HG02798 (cell line): ENCODE measurements at regions not wholly inside any gene's neighbourhood (a gene's known extent, or its start where the extent isn't known, plus 50 kb on each side); places are given as distances from the start of the nearest gene placed in this dataset.

ENCODE experiments used
- ATAC-seq: cut with Tn5 transposase; IDR thresholded peaks from one replicate; pipeline ENCODE4 v1.9.1; 2021; ENCODE audit warnings: mild to moderate bottlenecking; ENCODE audit not compliant: unreplicated experiment, poor library complexity

DNA sequence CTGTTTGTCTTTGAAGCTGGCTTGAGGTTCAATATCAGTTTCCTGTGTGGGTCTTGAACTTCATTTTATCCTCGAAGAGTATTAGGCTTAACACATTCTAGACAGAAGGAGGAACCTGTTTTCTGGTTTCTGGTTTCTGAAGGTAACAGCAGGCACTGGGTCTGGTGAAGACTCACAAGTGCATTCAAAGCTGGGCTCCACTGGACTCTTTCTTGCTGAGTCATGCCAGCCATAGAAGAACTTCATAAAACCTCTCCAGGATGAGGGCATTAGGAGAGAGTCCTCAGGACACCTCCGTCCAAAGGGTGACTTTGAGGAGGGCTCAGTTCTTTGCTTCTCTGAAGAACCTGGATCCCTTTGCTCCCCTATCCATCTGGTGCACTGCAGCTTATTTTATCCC, 668.6 kb upstream of the SLC10A2 start:
- ATAC-seq = no peak

DNA sequence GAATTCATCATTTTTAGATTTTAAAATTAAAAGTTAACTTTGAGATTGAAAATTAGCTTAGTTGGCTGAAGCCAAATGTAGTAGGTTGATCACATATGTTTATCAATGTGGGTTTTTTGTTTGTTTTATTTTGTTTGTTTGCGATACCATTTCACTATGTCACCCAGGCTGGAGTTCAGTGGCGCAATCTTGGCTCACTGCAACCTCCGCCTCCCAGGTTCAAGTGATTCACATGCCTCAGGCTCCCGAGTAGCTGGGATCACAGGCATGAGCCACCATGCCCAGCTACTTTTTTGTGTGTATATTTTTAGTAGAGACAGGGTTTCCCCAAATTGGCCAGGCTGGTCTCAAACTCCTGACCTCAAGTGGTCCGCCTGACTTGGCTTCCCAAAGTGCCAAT, 665.7 kb upstream of the SLC10A2 start:
- ATAC-seq = no peak

DNA sequence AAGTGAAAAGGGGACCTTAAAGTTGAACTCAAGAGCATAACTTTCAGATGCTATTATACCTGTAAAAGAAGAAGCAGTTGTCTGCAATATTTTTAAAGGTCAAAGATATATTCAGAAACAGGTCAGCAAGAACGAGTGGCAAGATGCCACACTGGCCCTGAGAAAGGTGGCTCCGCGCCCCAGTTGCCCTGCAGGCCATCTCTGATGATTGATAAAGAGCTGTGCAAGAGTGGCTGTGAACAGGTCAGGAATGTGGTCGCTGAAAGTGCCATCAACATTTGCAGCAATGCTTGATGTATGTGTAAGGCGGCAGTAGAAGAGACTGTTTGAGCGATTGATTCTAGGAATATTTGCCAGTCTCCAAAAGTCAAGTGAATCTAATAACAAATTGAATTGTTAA, 664.2 kb upstream of the SLC10A2 start:
- ATAC-seq = no peak

DNA sequence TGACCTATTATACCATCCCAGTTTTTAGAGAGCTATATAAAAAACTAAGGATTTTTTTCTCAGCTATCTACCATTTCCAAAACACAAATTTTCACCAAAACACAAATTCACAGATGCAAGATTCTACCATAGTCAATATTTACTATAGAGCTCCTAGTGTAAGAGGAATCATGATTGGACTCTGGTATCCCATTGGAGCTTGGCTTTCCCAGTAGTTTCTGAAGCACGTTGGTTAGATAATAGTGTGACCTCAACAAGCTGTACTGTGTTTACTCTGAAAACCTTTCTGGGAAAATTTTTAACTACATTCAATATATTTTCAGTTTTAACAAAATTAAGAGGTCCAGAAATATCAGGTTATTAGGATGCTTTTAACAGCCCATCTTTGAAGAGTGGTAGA, 660.6 kb upstream of the SLC10A2 start:
- no peak for ATAC-seq

DNA sequence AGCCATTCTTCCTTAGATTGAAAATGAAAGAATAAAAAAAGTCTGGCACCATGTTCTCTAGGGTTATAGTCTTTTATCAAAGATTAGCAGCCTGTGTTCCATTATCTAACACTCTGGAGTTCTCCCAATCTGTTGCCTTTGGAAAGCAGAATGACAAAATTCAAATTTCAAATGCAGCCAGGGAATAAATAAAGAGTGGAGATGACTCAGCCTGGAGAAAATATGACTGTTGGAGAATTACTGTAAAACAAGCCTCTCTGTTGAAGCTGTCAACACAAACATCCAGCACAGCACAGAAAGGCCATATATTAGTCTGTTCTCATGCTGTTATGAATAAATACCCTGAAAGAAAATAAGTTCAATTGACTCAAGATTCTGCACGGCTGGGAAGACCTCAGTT, 650.5 kb upstream of the SLC10A2 start:
- no peak for ATAC-seq

DNA sequence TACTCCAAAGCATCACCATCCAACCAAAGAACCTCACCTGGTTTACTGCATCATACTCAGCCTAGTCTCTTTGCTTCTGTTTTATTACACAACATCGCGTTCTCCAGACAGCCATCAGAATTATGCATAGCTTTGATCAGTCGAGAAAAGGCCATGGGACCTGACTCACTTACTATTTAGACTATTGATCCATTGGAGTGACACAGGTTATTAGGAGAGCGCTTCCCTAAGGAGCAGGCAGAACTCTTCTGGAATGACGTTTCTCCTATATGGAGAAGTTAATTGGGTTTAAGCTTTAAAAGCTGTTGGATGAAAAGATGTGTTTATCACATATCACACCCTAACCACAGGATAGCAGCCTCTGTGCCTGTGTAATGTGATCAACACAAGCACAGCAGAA, 649.1 kb upstream of the SLC10A2 start:
- no peak for ATAC-seq

DNA sequence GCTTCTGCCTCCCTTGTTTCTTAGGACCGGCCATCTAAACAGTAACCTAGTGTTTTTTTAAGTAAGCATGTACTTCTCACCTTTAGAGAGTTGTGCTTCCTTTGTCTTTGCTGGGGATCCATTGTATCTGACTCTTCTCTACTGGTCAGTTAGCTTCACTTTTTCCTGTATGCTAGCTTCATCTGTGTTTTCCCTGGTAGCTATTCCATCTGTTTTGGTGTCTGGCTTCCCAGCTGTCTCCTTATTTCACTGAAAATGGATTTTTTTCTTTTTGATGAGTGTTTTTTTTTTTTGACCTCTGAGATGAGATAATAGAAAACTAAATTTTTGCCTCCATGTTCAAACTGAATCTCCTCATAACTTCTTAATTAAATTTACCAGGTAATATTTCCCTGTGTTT, 637.0 kb upstream of the SLC10A2 start:
- ATAC-seq = no peak

DNA sequence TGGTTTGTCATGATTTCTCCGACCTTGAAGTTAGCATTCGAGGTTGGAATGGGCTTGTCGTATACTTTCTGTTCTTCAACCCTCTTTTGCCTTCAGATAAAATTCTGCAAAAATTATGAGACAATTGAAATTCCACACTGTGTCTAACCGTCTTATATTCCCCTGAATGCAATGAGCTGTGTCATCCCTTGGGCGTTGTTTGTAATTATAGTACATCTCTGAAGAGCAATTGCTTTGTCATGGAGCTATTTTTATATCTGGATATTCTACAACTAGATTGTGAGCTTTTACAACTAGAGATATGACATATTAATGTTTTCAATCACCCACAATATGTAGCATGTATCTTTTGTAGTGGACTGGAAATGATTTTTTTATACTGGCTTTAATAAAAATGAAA, 631.8 kb upstream of the SLC10A2 start:
- no peak for ATAC-seq

DNA sequence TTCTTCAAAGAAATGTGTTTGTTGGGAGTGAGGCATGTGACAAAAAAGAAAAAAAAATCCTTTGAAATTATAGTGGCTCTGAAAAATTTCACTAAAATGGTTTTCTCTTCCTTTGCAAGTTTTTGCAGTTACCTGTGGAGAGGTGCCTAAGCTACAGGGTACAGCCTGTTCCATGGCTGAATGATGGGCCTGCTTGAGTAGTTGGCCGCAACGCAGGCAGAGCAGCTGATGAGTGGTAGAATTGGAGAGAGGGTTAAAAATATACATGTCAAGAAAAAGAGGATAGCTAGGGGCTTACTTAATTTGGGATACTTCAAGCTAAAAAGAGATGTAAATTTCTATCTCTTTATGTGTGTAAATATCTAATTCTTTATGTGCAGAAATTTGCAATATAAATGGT, 629.1 kb upstream of the SLC10A2 start:
- ATAC-seq = no peak

DNA sequence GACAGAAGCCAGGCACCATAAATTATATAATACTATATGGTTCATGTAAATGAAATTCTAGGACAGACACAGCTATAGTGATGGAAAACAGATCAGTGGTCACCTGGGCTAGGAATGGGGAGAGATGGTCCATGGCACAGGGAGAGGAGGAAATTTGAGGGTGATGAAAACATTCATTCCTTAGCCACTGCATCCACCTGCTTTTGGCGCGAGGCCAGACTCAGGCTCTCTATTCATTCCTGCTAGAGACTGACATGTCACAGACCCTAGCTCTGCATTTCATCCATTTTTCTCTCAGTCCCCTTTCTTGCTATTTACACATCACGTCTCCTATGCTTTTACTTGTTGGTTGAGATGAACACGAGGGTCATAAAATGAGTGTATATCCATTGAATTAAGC, 628.3 kb upstream of the SLC10A2 start:
- ATAC-seq = no peak

DNA sequence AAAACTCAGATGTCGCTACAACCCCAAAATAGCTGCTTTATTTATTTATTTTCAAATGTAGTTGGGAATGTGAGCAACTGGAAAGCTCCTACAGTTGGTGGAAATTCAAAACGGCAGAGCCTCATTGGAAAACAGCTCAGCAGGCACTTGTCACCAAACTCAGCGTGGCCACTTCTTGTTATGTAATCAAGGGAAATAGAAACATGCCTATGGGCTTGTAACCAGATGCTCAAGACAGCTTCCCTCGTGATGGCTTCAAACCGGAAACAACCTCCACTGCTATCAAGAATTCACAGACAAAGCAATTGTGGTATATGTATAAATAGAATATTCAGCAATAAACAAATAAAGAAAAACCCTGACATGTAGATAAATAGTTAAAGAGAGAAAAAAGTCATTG, 627.8 kb upstream of the SLC10A2 start:
- no peak for ATAC-seq

DNA sequence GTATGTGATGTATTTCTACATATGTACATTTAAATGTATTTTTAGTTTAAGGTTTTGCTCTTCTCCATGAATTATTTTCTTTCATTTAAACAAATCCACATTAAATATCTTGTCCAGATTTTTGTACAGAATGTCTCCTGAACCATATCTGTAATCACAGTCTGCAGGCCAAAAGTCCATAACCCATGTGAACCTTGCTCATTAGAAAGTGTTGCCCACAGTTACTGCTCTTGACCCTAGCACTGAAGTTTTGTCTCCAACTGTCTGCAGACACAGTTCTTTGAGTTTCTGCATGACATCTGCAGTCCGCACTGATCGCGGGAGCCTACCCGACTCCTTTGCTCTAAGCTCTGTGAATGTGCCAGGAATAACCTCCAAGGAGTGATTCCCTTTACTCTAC, 626.2 kb upstream of the SLC10A2 start:
- no peak for ATAC-seq

DNA sequence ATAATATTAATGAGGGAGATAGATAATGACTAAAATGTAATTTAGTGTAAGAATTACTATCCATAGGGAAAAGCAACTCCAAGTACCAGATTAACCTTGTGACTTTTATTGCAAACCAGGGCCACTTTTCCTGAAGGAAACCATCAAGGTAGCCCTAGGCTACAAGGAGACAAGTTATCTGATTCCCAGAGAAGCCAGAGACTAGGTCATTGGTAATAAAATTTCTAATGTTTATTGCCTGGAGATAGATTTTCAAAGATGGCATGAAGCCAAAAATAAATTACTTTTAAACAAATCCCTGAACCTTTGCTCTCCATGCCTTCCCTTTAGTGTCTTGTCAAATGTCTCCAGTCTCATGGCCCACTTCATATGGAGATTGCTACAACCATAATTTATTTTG, 610.1 kb upstream of the SLC10A2 start:
- ATAC-seq = no peak

DNA sequence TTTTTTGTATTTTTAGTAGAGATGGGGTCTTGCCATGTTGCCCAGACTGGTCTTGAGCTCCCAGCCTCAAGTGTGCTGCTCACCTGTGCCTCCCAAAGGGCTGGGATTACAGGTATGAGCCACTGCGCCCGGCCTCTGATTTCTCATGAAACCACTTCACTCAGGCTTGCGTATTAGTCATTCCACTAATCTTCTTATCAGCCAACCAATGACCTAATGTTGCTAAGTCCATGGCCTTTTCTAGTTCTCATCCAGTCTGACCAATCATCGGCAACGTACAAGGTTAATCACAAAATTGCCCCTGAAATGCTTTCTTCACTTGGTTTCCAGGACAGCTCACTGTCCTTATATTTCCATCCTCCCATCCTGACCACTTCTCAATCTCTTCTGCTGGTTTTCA, 605.3 kb upstream of the SLC10A2 start:
- ATAC-seq = no peak

DNA sequence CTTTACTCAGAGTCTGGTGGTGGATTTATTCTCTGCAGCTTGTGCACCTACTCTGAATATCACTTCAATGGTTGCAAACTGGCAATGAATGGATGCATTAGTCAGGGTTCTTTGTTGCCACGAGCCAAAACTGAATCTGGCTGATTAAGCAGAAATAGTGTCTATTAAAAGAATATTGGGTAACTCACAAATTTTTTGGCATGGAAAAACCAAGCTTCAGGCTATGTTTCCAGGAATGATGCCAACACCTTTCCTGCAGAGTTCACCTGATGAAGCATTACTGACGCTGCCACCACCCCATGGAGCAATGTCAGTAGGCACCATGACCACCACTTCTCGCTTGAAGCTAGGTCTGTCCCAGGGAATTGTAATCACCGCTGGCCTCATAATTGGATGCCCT, 597.8 kb upstream of the SLC10A2 start:
- no peak for ATAC-seq

DNA sequence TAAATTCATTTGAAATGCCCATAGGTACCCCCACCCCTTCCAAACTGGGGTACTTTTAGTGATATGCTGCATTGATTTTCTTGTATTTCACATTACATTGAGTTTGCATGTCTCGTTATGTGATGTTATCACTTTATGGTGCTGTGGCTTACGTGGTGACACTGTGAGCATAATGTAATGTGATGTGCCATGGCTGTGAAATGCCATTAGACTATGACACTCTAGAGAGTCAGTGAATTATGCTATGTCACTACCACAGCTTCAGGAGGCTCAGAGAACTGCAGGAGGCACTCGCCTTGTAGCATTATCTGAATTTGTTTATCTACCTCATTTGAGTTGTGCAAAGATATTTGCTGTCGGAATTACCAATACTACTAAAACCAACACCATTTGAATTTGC, 590.1 kb upstream of the SLC10A2 start:
- no peak for ATAC-seq

DNA sequence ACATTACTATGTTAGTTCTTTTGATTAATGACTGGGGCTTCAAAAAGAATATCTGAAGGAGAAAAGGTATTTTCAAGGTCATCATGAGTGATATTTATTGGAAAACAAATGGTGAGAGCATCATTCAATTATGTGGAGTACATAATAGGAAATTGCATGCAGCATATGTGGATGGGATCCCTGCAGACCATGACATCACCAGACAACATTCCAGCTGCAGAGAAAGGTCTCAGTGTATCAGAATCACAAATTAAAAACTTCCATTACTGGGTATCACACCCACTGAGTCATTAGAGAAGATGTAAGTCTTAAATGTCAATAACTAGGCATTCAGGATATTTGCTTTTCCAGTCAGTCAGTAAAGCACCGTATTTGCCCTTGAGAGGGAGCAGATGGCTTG, 574.4 kb upstream of the SLC10A2 start:
- no peak for ATAC-seq

DNA sequence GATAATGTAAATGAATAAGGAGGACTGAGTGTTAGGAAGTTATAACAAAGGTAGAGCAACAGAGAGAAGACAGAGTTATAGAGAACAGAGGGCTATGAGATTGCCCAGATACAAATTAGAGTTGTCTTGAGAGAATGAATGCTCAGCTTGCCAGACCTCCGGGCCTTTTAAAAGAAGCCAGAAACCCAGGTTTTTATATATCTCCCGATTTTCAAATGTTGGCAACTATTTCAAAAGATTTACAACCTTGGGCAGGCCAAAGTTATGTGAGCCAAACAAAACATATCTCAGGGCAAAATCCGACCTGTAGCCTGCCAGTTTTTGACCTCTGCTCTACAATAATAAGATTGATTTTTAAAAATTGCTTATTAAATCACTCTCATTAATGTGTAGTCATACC, 573.1 kb upstream of the SLC10A2 start:
- ATAC-seq = no peak

DNA sequence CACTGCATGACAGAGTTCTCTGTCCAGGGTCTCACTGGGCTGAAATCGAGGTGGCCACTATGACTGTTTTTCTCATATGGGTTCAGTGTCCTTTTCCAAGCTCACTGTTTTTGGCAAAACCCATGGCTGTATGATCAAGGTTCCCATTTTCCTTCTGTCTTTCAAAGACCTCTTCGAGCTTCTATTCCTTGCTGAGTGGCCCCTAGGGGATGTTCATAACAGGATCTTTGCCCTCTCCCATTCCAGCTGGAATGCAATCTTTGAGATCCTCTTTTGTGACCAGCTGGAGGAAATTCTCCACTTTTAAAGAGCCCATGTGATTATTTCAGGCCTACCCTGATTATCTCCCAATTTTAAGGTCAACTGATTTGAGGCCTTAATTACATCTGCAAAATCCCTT, 572.5 kb upstream of the SLC10A2 start:
- ATAC-seq = no peak

DNA sequence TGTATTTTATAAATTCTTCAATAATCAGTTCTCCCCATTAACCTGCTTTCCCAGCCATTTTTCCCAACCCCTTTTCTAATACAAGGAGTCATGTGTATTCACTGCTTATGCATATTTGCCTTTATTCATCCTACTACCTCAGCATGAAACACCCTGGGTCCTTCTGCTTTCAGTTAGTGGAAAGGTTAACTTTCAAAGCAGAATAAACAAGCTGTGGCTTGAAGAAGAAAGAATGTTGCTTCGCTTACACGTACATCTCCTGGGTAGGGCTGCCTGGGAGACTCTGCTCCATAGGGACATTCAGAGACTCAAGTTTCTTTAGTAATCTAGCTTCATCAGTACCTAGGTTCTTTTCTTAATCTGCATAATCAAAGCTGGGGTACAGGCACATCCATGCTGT, 567.8 kb upstream of the SLC10A2 start:
- no peak for ATAC-seq

DNA sequence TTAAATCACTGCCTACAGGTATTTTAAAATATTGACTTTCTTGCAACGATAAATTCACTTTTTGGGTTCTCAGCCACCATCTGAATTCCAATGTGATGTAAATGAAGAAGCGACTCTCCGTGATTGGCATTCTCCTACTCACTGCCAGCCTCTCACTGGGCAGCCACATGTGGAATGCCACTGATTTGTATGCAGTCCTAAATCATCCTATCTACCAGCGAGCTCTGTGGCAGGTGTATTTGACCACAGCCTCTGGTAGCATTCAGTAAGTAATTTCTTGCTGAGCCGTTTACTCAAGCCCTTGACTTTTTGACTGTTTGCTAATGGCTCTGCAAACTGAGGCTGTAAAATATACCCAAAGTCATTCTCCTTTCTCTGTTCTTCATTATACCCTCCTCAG, 559.0 kb upstream of the SLC10A2 start:
- no peak for ATAC-seq

DNA sequence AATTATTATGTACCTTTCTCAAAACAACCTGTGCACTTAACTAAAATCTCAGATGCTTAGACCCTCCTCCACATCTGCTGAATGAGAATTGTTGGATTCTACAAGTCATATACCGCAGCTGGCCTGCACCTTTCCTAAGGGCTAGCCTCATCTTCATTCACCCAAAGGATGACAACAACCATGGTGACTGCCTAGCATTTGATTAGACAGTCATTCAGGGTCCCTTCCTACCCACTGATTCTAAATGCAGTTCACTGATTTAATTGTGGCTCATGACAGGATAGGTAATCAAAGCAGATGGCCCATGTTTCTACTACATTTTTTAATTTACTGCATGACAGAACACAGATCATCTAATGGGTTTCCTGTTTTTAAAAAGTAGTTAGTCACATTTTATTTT, 551.9 kb upstream of the SLC10A2 start:
- no peak for ATAC-seq

DNA sequence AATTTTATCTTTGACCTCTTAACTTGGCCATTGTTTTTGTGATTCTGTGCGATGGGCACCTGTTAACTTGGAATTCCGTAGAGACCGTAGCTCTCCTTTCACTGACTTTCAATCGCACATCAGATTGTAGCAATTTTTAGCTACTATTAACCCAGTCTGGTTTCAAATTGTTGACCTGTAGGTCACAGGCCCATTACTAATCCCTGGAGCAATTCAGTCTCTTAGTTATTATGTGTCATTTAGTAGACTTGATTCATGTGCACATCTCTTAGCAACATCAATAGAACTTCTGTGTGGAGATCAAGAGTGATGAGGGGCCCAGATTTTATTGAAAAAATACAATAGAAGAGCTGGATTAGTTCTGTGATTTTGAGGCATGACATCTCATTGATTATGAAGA, 549.6 kb upstream of the SLC10A2 start:
- no peak for ATAC-seq

DNA sequence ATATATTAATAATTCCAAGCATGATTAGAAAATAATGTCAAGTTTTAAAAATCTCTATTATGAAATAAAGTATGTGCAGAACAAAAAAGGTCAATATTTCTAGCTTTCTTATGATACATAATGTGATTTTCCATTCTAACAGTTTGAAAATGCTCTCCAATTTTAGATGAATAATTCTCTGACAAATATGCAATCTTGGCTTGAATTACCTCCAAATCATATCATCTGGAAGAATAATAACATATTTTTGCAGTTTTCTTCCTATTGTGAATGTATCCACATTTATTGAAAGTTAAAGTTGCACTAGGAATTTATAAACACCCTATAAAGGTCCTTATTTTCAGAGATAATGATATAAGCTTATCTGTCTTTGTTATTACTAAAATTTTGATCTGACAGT, 548.5 kb upstream of the SLC10A2 start:
- no peak for ATAC-seq
